K562 (cell line): ENCODE measurements at regions not wholly inside any gene's neighbourhood (a gene's known extent, or its start where the extent isn't known, plus 50 kb on each side); places are given as distances from the start of the nearest gene placed in this dataset.

Experiments used
- ATAC-seq: fragments of 200-7000 bp; cut with Tn5 transposase; 3 replicates; pipeline ENCODE4 v1.9.1; 2020; ENCODE audit warnings: moderate library complexity
- BruUV-seq: library from RNA; stranded (reverse); fragments of 400-500 nt; replicated peaks from 2 replicates; lab custom pipeline; 2021; lab: Mats Ljungman, UMichigan
- CTCF ChIA-PET: fragments of 300-600 bp; formaldehyde crosslinking; extraction: SDS; loops from one replicate; lab custom pipeline; 2021; ENCODE audit warnings: low intra/inter-chr PET ratio; lab: Yijun Ruan, JAX
- POLR2A ChIA-PET: fragments of 300-600, 350-650 bp; sonication (Branson Sonifier 250); formaldehyde crosslinking; extraction: SDS; loops from one replicate; lab custom pipeline; 2021; ENCODE audit warnings: antibody characterized with exemption, inconsistent platforms; lab: Yijun Ruan, JAX
- DNase-seq, 4 experiments: peaks; one replicate each; pipeline versions ENCODE4 v3.0.0 to v3.0.0-alpha.2; 2011 to 2018; ENCODE audit warnings: low spot score in 3 of 4, mixed read lengths in 3 of 4; ENCODE audit errors: extremely low read depth in 1 of 4
- FAIRE-seq: peaks from 2 replicates; lab custom pipeline; 2011; peaks lifted over from hg19 to GRCh38; lab: Jason Lieb, UNC
- H2AFZ ChIP-seq: 2 replicates; pipeline ENCODE4 v1.6.0; 2011; ENCODE audit warnings: low read depth, low read length, control low read depth, inconsistent platforms
- H3K27ac ChIP-seq: fragments of 200-600 bp; 3 replicates; pipeline ENCODE4 v1.8.0; 2011; ENCODE audit warnings: low read depth, mild to moderate bottlenecking, control low read depth, inconsistent platforms, low read length, moderate library complexity, mixed read lengths; ENCODE audit errors: extremely low read depth
- H3K27me3 ChIP-seq, 2 experiments: fragments of 300-600 bp in 1 of 2; 2 replicates in 1 of 2; 3 replicates in 1 of 2; pipeline versions ENCODE4 v1.6.0 to v1.8.0; 2011; ENCODE audit warnings: inconsistent platforms in 2 of 2, low read length in 2 of 2, mild to moderate bottlenecking in 1 of 2, mixed read lengths in 1 of 2, moderate library complexity in 1 of 2; ENCODE audit not compliant: control insufficient read depth in 2 of 2, insufficient read depth in 2 of 2
- H3K36me3 ChIP-seq: fragments of 300-600 bp; 3 replicates; pipeline ENCODE4 v1.8.0; 2011; ENCODE audit warnings: mild to moderate bottlenecking, low read length, inconsistent platforms; ENCODE audit not compliant: control insufficient read depth, insufficient read depth
- H3K4me1 ChIP-seq, 2 experiments: fragments of 200-600 bp in 1 of 2; replicated peaks in 1 of 2; 2 replicates in 1 of 2; 3 replicates in 1 of 2; pipeline versions ENCODE4 v1.5.1 to v1.8.0; 2011; ENCODE audit warnings: inconsistent platforms in 2 of 2, low read length in 2 of 2, mild to moderate bottlenecking in 1 of 2, mixed read lengths in 1 of 2, moderate library complexity in 1 of 2; ENCODE audit not compliant: control insufficient read depth in 2 of 2, insufficient read depth in 2 of 2
- H3K4me2 ChIP-seq: 2 replicates; pipeline ENCODE4 v1.6.1; 2011; ENCODE audit warnings: low read length, control low read depth, inconsistent platforms, mixed read lengths; ENCODE audit not compliant: insufficient read depth
- H3K4me3 ChIP-seq: fragments of 200-600 bp; sonication (generic), shearing (Covaris generic); 2 replicates; pipeline ENCODE4 v1.5.1; 2016; ENCODE audit warnings: control low read depth, inconsistent platforms
- H3K79me2 ChIP-seq: fragments of 200-600 bp; 3 replicates; pipeline ENCODE4 v1.8.0; 2011; ENCODE audit warnings: low read length, inconsistent platforms; ENCODE audit not compliant: control insufficient read depth, insufficient read depth
- H3K9ac ChIP-seq, 2 experiments: 2 replicates each; pipeline versions ENCODE4 v1.6.0 to v1.6.1; 2011; ENCODE audit warnings: low read depth in 2 of 2, low read length in 2 of 2, control low read depth in 1 of 2, inconsistent platforms in 1 of 2, mild to moderate bottlenecking in 1 of 2, mixed read lengths in 1 of 2; ENCODE audit not compliant: insufficient read depth in 1 of 2
- H3K9me1 ChIP-seq: one replicate; pipeline ENCODE4 v1.6.0; 2011; ENCODE audit warnings: inconsistent platforms, mild to moderate bottlenecking, low read length, moderate library complexity; ENCODE audit not compliant: control insufficient read depth, insufficient read depth
- H3K9me3 ChIP-seq: replicated peaks from 2 replicates; pipeline ENCODE4 v1.5.1; 2011; ENCODE audit warnings: low read depth, low read length, inconsistent platforms; ENCODE audit not compliant: control insufficient read depth, insufficient read depth
- H4K20me1 ChIP-seq: replicated peaks from 2 replicates; pipeline ENCODE4 v1.6.1; 2011; ENCODE audit warnings: low read length, inconsistent platforms, mixed read lengths; ENCODE audit not compliant: control insufficient read depth, insufficient read depth
- KLF10 ChIP-seq: fragments of 250-450 bp; sonication (Bioruptor Pico); IDR thresholded peaks from 2 replicates; pipeline ENCODE4 v1.6.1; 2021; ENCODE audit warnings: matching md5 sums
- PHTF2 ChIP-seq: fragments of 250-450 bp; sonication (Bioruptor Pico); IDR thresholded peaks from 2 replicates; pipeline ENCODE4 v1.5.0; 2021; ENCODE audit warnings: mild to moderate bottlenecking
- RFX7 ChIP-seq: fragments of 250-450 bp; sonication (Bioruptor Pico); IDR thresholded peaks from 2 replicates; pipeline ENCODE4 v1.5.1; 2021; ENCODE audit warnings: mild to moderate bottlenecking
- RUNX1 ChIP-seq: sonication (generic); IDR thresholded peaks from 2 replicates; pipeline ENCODE4 v1.6.1; 2016; ENCODE audit warnings: antibody characterized with exemption, low read depth
- ZEB2 ChIP-seq: fragments of 450-650 bp; IDR thresholded peaks from 2 replicates; pipeline ENCODE4 v1.6.1; 2016
- ZNF184 ChIP-seq: sonication (generic); formaldehyde crosslinking; IDR thresholded peaks from 2 replicates; pipeline ENCODE4 v1.5.0; 2020; ENCODE audit warnings: missing genetic modification reagents
- ZNF280A ChIP-seq: fragments of 450-650 bp; IDR thresholded peaks from 2 replicates; pipeline ENCODE4 v1.6.1; 2018; ENCODE audit warnings: mild to moderate bottlenecking, low read depth; ENCODE audit not compliant: partially characterized antibody
- WGBS: fragments of 100-300 bp; shearing (Covaris generic); methylation state at CpG from one replicate; pipeline ENCODE4 v1.1.6; 2016; ENCODE audit warnings: low coverage, mixed read lengths; ENCODE audit not compliant: insufficient coverage; ENCODE audit errors: missing lambda C conversion rate; 5-methylcytosine and 5-hydroxymethylcytosine counted together
- in situ Hi-C: fragments of 300-500 bp; cut with MboI; formaldehyde crosslinking; loops from 4 replicates; pipeline ENCODE4 v1.15.0; 2018; ENCODE audit warnings: inconsistent platforms, mixed read lengths
- intact Hi-C: fragments of 100-400 bp; cut with micrococcal nuclease; formaldehyde crosslinking; loops from 2 replicates; pipeline ENCODE4 v1.14.2; 2022
- TF ChIP-seq, protein P1 (sequence below): fragments of 450-650 bp; IDR thresholded peaks from 2 replicates; pipeline ENCODE4 v1.7.1; 2018; ENCODE audit warnings: mild to moderate bottlenecking, low read depth; ENCODE audit not compliant: partially characterized antibody

DNA sequence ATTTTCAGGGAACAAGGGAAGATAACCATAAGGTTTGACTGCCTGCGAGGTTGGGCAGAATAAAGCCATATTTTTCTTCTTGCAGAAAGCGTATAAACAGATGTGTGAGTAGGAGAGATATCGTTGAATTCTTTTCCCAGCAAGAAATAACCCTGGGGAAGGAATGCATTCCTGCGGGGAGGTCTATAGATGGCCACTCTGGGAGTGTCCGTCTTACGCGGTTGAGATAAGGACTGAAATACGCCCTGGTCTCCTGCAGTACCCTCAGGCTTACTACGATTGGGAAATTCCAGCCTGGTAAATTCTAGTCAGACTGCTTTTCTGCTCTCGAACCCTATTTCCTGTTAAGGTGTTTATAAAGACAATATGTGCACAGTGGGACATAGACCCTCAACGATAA, 225.0 kb downstream of the LRIG3 start:
- in situ Hi-C loops (no loop called here), intact Hi-C loops (no loop called here)
- POLR2A ChIA-PET = no interaction called here
- no peaks in the 10 kb centered on the region for H3K79me2 ChIP-seq
- FAIRE-seq = no peak
- no peaks in the 10 kb centered on the region for H3K4me1 ChIP-seq
- H3K9me1 ChIP-seq = no peaks in the 10 kb centered on the region
- DNase-seq = no peak
- H3K27me3 ChIP-seq = no peaks in the 10 kb centered on the region
- no peak for ATAC-seq
- H3K4me3 ChIP-seq = no peak overlapping the region
- CTCF ChIA-PET = no interaction called here
- BruUV-seq = no TSS peak
- H3K4me2 ChIP-seq = no peak overlapping the region
- no peaks in the 10 kb centered on the region for H4K20me1 ChIP-seq
- no peak for TF ChIP-seq ZNF184 (CRISPR knock-in tag)
- TF ChIP-seq ZEB2 = no peak
- no peak for TF ChIP-seq ZNF280A
- TF ChIP-seq, protein P1, sequence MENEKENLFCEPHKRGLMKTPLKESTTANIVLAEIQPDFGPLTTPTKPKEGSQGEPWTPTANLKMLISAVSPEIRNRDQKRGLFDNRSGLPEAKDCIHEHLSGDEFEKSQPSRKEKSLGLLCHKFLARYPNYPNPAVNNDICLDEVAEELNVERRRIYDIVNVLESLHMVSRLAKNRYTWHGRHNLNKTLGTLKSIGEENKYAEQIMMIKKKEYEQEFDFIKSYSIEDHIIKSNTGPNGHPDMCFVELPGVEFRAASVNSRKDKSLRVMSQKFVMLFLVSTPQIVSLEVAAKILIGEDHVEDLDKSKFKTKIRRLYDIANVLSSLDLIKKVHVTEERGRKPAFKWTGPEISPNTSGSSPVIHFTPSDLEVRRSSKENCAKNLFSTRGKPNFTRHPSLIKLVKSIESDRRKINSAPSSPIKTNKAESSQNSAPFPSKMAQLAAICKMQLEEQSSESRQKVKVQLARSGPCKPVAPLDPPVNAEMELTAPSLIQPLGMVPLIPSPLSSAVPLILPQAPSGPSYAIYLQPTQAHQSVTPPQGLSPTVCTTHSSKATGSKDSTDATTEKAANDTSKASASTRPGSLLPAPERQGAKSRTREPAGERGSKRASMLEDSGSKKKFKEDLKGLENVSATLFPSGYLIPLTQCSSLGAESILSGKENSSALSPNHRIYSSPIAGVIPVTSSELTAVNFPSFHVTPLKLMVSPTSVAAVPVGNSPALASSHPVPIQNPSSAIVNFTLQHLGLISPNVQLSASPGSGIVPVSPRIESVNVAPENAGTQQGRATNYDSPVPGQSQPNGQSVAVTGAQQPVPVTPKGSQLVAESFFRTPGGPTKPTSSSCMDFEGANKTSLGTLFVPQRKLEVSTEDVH = no peak
- no peak for TF ChIP-seq RUNX1
- no peak for TF ChIP-seq RFX7 (CRISPR knock-in tag)
- TF ChIP-seq PHTF2 = no peak
- TF ChIP-seq KLF10 (CRISPR knock-in tag) = no peak
- no peak overlapping the region for H3K27ac ChIP-seq
- WGBS = 0% methylated on average over 11 of the region's 11 CpGs
- H3K36me3 ChIP-seq = no peaks in the 10 kb centered on the region
- H3K9ac ChIP-seq = no peak overlapping the region
- no peaks in the 10 kb centered on the region for H3K9me3 ChIP-seq
- no peak overlapping the region for H2AFZ ChIP-seq
